K562 (cell line): ENCODE measurements at regions not wholly inside any gene's neighbourhood (a gene's known extent, or its start where the extent isn't known, plus 50 kb on each side); places are given as distances from the start of the nearest gene placed in this dataset.

Experiments
- CTCF ChIP-seq, 3 experiments: IDR thresholded peaks in 2 of 3; conservative IDR thresholded peaks in 1 of 3; 2 replicates each; pipeline ENCODE4 v1.5.1; 2011 to 2012; ENCODE audit warnings: low read length in 3 of 3, mild to moderate bottlenecking in 3 of 3, control low read depth in 2 of 3, improper control_type of control experiment in 1 of 3, inconsistent platforms in 1 of 3, low read depth in 1 of 3, mixed read lengths in 1 of 3, moderate library complexity in 1 of 3; ENCODE audit not compliant: insufficient read depth in 2 of 3
- MXI1 ChIP-seq: IDR thresholded peaks from 2 replicates; pipeline ENCODE4 v1.6.1; 2011; ENCODE audit warnings: low read depth, mild to moderate bottlenecking, improper control_type of control experiment, low read length
- POLR2A ChIP-seq: fragments of 450-650 bp; conservative IDR thresholded peaks from 2 replicates; pipeline ENCODE4 v1.6.1; 2016
- POLR2H ChIP-seq: IDR thresholded peaks from 2 replicates; pipeline ENCODE4 v1.6.1; 2016; ENCODE audit warnings: missing genetic modification characterization, low read depth, mild to moderate bottlenecking, control low read depth, missing compliant biosample characterization, moderate library complexity
- PTBP1 ChIP-seq: fragments of 200-400 bp; formaldehyde crosslinking; IDR thresholded peaks from 2 replicates; pipeline ENCODE4 v1.6.1; 2017; ENCODE audit warnings: low read depth, low read length
- TEAD2 ChIP-seq: fragments of 450-650 bp; IDR thresholded peaks from 2 replicates; pipeline ENCODE4 v1.6.1; 2016; ENCODE audit warnings: missing genetic modification characterization, control low read depth, missing compliant biosample characterization
- USF1 ChIP-seq: sonication (generic); formaldehyde crosslinking; IDR thresholded peaks from 2 replicates; pipeline ENCODE4 v1.9.0; 2022; ENCODE audit warnings: mild to moderate bottlenecking, missing genetic modification reagents
- ZNF311 ChIP-seq: fragments of 250-450 bp; sonication (Bioruptor Pico); IDR thresholded peaks from 2 replicates; pipeline ENCODE4 v1.4.0; 2020; ENCODE audit warnings: mild to moderate bottlenecking, moderate library complexity
- ZZZ3 ChIP-seq: fragments of 450-650 bp; IDR thresholded peaks from 2 replicates; pipeline ENCODE4 v1.6.1; 2016; ENCODE audit warnings: antibody characterized with exemption, mild to moderate bottlenecking, moderate library complexity

GRCh38 chr7:81407094-81407493 is 362.8 kb downstream of the HGF start:
- TF ChIP-seq POLR2H (tag), result no peak
- TF ChIP-seq ZNF311, result no peak
- TF ChIP-seq TEAD2 (tag), result no peak
- no peak for TF ChIP-seq CTCF (IDR thresholded peaks at IDR 0.05 in 2 of 3, conservative IDR thresholded peaks at IDR 0.05 in 1 of 3; ENCODE audit: insufficient read depth in 2 of 3, low read depth in 1 of 3, low read length in 3 of 3)
- no peak for TF ChIP-seq PTBP1
- no peak for TF ChIP-seq USF1 (CRISPR knock-in tag)
- TF ChIP-seq POLR2A, result no peak
- no peak for TF ChIP-seq MXI1
- no peak for TF ChIP-seq ZZZ3
